ENCODE measurements at regions not wholly inside any gene's neighbourhood (a gene's known extent, or its start where the extent isn't known, plus 50 kb on each side); places are given as distances from the start of the nearest gene placed in this dataset.

DNA sequence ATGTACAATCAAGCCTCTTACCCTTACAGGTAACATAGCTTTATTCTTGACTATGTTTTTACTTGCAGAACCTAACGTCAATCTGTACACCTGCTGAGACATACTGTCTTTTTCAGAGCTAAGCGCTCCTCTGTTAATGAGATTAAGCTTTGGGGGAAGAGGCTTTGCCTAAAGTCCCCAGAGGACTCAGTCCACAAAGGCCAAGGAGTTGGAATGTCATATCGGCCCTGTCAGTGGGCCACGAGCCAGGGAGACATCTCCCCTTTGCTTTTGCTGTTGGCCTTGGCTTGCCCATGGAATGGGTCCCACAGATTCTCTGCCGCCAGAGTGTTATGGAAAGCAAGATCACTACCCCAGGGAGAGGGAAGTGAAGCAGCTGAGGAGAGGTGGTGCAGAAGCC, 64.1 kb upstream of the SOX4 start:
- Histone ChIP-seq H3K27me3 (ENCODE audit: control insufficient read depth in 1 of 2, insufficient read depth in 2 of 2, low read length in 2 of 2) (no peaks in the 10 kb centered on the region), H3K27ac (ENCODE audit: low read depth in 1 of 2, low read length in 2 of 2) (no peak overlapping the region), H3K4me1 (ENCODE audit: insufficient read depth, low read length) (no peaks in the 10 kb centered on the region), H3K36me3 (ENCODE audit: insufficient read depth, low read length) (no peaks in the 10 kb centered on the region), H3K4me3 (ENCODE audit: low read length) (no peak overlapping the region), H3K9me3 (ENCODE audit: control insufficient read depth in 1 of 2, insufficient read depth in 1 of 2, low read length in 2 of 2) (no peaks in the 10 kb centered on the region)
- CTCF ChIA-PET: no interaction called here
- H3K9me3 Mint-ChIP-seq: no peaks in the 10 kb centered on the region
- intact Hi-C loops (cut with DNase I, micrococcal nuclease): no loop called here
- no peaks in the 10 kb centered on the region for H3K4me1 Mint-ChIP-seq (ENCODE audit: low read depth)
- H3K27me3 Mint-ChIP-seq: no peaks in the 10 kb centered on the region
- TF ChIP-seq, protein P1, sequence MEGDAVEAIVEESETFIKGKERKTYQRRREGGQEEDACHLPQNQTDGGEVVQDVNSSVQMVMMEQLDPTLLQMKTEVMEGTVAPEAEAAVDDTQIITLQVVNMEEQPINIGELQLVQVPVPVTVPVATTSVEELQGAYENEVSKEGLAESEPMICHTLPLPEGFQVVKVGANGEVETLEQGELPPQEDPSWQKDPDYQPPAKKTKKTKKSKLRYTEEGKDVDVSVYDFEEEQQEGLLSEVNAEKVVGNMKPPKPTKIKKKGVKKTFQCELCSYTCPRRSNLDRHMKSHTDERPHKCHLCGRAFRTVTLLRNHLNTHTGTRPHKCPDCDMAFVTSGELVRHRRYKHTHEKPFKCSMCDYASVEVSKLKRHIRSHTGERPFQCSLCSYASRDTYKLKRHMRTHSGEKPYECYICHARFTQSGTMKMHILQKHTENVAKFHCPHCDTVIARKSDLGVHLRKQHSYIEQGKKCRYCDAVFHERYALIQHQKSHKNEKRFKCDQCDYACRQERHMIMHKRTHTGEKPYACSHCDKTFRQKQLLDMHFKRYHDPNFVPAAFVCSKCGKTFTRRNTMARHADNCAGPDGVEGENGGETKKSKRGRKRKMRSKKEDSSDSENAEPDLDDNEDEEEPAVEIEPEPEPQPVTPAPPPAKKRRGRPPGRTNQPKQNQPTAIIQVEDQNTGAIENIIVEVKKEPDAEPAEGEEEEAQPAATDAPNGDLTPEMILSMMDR (IDR thresholded peaks at IDR 0.05): no peak
- ATAC-seq (ENCODE audit: poor library complexity) (no peak), DNase-seq (no peak)
- H3K4me3 Mint-ChIP-seq: no peak overlapping the region
- H3K27ac Mint-ChIP-seq: no peak overlapping the region
- POLR2A ChIA-PET: no interaction called here
- H3K36me3 Mint-ChIP-seq (ENCODE audit: low read depth): no peaks in the 10 kb centered on the region

DNA sequence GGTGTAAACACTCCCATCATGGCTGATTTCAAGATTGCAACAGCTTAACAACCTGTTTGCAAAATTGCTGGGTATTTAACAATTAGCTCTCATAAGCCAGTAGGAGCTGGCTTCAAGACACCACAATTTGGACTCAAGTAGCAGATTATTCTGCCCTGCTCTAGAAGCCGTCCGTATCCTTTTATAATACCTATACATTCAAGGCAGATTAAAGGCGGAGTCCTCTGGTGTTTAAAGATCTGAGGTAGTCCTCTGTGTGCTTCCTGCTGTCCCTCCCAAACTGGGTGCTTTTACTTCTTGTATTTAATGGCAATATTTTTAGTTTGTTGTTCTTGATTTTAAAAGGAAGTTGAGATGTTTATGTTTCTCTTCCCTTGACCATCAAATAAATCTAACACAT, 62.2 kb upstream of the SOX4 start:
- intact Hi-C loops (cut with DNase I, micrococcal nuclease): no loop called here
- H3K27me3 ChIP-seq (ENCODE audit: control insufficient read depth in 1 of 2, insufficient read depth in 2 of 2, low read length in 2 of 2): no peaks in the 10 kb centered on the region
- Mint-ChIP-seq H3K27me3 (no peaks in the 10 kb centered on the region), H3K4me3 (no peak overlapping the region), H3K4me1 (ENCODE audit: low read depth) (no peaks in the 10 kb centered on the region), H3K9me3 (no peaks in the 10 kb centered on the region), H3K27ac (no peak overlapping the region), H3K36me3 (ENCODE audit: low read depth) (no peaks in the 10 kb centered on the region)
- ChIA-PET CTCF (no interaction called here), POLR2A (no interaction called here)
- H3K4me3 ChIP-seq (ENCODE audit: low read length): no peak overlapping the region
- no peak overlapping the region for H3K27ac ChIP-seq (ENCODE audit: low read depth in 1 of 2, low read length in 2 of 2)
- no peaks in the 10 kb centered on the region for H3K4me1 ChIP-seq (ENCODE audit: insufficient read depth, low read length)
- H3K36me3 ChIP-seq (ENCODE audit: insufficient read depth, low read length): no peaks in the 10 kb centered on the region
- ATAC-seq (ENCODE audit: poor library complexity) (no peak), DNase-seq (no peak)
- TF ChIP-seq, protein P1 (IDR thresholded peaks at IDR 0.05): no peak
- no peaks in the 10 kb centered on the region for H3K9me3 ChIP-seq (ENCODE audit: control insufficient read depth in 1 of 2, insufficient read depth in 1 of 2, low read length in 2 of 2)

DNA sequence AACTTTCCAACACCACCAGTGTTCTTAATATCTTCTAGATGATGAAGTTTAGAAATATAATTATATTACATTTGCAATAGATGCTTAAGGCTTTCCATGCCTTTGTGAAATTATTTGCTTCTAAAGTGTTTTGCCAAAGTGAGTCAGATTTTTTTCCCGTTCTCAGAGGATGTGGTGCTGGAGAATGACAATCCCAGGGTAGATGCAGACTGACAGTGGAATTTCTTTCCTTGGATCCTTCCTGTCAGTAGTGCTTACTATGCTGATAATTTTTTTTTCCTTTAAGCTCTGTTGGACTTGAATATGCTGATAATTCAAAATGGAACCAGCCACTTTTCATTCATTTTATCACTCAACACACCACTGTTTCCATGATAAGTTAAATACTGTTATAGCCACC, 59.9 kb upstream of the SOX4 start:
- Histone ChIP-seq H3K27me3 (ENCODE audit: control insufficient read depth in 1 of 2, insufficient read depth in 2 of 2, low read length in 2 of 2) (no peaks in the 10 kb centered on the region), H3K4me3 (ENCODE audit: low read length) (no peak overlapping the region), H3K36me3 (ENCODE audit: insufficient read depth, low read length) (no peaks in the 10 kb centered on the region), H3K4me1 (ENCODE audit: insufficient read depth, low read length) (no peaks in the 10 kb centered on the region), H3K27ac (ENCODE audit: low read depth in 1 of 2, low read length in 2 of 2) (no peak overlapping the region), H3K9me3 (ENCODE audit: control insufficient read depth in 1 of 2, insufficient read depth in 1 of 2, low read length in 2 of 2) (no peaks in the 10 kb centered on the region)
- Mint-ChIP-seq H3K27ac (no peak overlapping the region), H3K36me3 (ENCODE audit: low read depth) (no peaks in the 10 kb centered on the region), H3K4me1 (ENCODE audit: low read depth) (no peaks in the 10 kb centered on the region), H3K27me3 (no peaks in the 10 kb centered on the region), H3K4me3 (no peak overlapping the region), H3K9me3 (no peaks in the 10 kb centered on the region)
- intact Hi-C loops (cut with DNase I, micrococcal nuclease): no loop called here
- TF ChIP-seq, protein P1 (IDR thresholded peaks at IDR 0.05): no peak
- DNase-seq (no peak), ATAC-seq (ENCODE audit: poor library complexity) (no peak)
- POLR2A ChIA-PET: no interaction called here
- CTCF ChIA-PET: no interaction called here

Data from CD4-positive, alpha-beta T cell (primary cell).